GM12865 (cell line): ENCODE measurements at regions not wholly inside any gene's neighbourhood (a gene's known extent, or its start where the extent isn't known, plus 50 kb on each side); places are given as distances from the start of the nearest gene placed in this dataset.

Experiments used
- DNase-seq: peaks from one replicate; pipeline ENCODE4 v3.0.0; 2010; ENCODE audit warnings: low read depth
- H3K4me3 ChIP-seq: 2 replicates; pipeline ENCODE4 v1.5.1; 2011; ENCODE audit warnings: mild to moderate bottlenecking, low read depth, low read length, control low read depth
- CTCF ChIP-seq: IDR thresholded peaks from 2 replicates; pipeline ENCODE4 v1.5.1; 2011; ENCODE audit warnings: low read length, control low read depth, low read depth, inconsistent platforms; ENCODE audit not compliant: insufficient read depth; ENCODE audit errors: missing control alignments

DNA sequence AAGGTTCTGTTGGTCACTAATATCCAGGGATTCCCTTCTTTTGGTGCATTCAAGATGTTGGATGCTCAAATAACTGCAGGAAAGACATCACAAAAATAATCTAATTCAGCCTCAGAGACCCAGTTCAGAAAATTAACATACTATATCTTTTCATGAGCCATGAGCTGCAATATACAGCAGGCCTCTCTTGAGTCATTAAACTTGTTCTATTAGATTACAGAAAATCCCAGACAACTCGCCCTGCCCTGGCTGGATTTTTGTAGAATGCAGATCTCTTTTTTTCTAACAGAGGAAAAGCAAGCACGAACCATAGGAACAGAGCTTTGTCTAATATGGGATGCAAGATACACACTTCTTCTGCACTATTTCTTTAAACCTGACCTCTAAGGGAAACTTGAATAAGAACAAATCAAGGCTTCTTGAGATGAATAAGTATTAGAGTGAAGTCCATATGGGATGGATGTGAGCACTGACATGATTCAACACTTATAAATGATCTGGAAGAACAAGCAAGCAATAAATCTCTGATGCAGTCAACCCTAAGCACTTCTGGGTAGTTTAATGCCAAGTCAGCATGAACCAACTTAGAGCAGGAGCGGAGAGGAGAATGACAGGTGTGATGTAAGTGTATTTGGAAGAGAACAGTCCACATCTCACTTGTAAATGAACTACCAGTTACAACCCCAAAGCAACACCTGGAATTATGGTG lies 70.7 kb upstream of the GNAO1 start:
- H3K4me3 ChIP-seq: no peak overlapping the region
- DNase-seq: no peak
- no peak for TF ChIP-seq CTCF

GRCh38 chr16:56119133-56119532 lies 72.2 kb upstream of the GNAO1 start:
- DNase-seq: peak; percentile 3
- H3K4me3 ChIP-seq: no peak overlapping the region
- TF ChIP-seq CTCF: no peak

GRCh38 chr16:56116577-56116964 lies 74.7 kb upstream of the GNAO1 start:
- TF ChIP-seq CTCF: no peak
- no peak for DNase-seq
- H3K4me3 ChIP-seq: no peak overlapping the region

DNA sequence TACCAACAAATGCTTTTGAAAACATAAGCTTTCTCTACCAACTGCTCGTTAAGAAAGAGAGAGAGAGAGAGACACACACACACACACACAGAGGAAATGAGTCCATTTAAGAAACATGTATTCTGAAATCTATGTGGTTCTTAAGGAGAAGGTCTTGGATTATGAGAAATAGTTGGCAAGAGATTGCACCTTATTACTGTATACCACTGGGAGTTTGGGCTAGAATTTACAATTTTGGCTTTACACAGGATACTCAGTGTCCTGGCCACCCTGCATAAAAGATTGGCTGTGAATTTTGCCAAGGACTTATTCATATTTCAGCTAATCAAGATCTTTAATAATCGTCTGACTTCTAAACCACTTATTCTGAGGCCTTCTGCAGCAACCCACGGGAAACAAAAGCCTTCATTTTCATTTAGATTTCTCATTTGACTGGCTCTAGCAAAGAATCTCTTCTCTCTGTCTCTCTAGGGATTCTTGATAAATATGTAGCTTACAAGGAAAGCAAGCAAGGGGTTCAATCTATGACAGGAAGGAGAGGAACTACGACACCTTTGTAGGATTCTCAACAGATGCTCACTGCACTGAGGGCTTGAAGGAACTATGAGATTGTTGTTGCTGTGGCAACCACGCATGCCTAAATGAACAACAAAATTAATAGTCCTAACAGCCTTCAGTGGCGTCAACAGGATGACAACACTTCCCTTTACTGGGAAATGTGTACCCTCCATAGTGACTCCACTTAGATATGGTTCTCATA lies 75.3 kb upstream of the GNAO1 start:
- no peak for TF ChIP-seq CTCF
- no peak for DNase-seq
- no peak overlapping the region for H3K4me3 ChIP-seq

GRCh38 chr16:56113223-56113622 lies 78.1 kb upstream of the GNAO1 start:
- H3K4me3 ChIP-seq: no peak overlapping the region
- DNase-seq: no peak
- no peak for TF ChIP-seq CTCF

GRCh38 chr16:56111100-56111499 lies 80.2 kb upstream of the GNAO1 start:
- no peak overlapping the region for H3K4me3 ChIP-seq
- no peak for DNase-seq
- no peak for TF ChIP-seq CTCF
